ENCODE measurements at regions not wholly inside any gene's neighbourhood (a gene's known extent, or its start where the extent isn't known, plus 50 kb on each side); places are given as distances from the start of the nearest gene placed in this dataset.

GRCh38 chr9:121550041-121550440, 50.4 kb upstream of the GGTA1 start:
- Histone ChIP-seq H3K9ac (ENCODE audit: low read length in 5 of 5) (no peak overlapping the region), H3K36me3 (ENCODE audit: control insufficient read depth in 5 of 5, insufficient read depth in 5 of 5, low read length in 5 of 5) (no peaks in the 10 kb centered on the region), H3K27me3 (ENCODE audit: control insufficient read depth in 5 of 5, insufficient read depth in 4 of 5, low read length in 5 of 5) (peaks cover 0 to 3% (median 0%) of the 10 kb centered on the region in 5 donors), H3K4me1 (ENCODE audit: control insufficient read depth in 5 of 5, insufficient read depth in 5 of 5, low read length in 5 of 5) (peaks cover 4 to 40% (median 31%) of the 10 kb centered on the region in 5 donors), H3K9me3 (ENCODE audit: control insufficient read depth in 5 of 5, low read length in 5 of 5) (no peaks in the 10 kb centered on the region), H3K4me3 (ENCODE audit: low read depth in 1 of 5, low read length in 5 of 5) (no peak overlapping the region), H3K27ac (ENCODE audit: low read depth, low read length) (no peak overlapping the region)

- H3K27ac ChIP-seq (ENCODE audit: low read depth, low read length) = no peak overlapping the region
- H3K9ac ChIP-seq (ENCODE audit: low read length in 5 of 5) = peak overlapping the region in 3 of 5 donors; percentile 10 to 65 (median 57)
- H3K4me1 ChIP-seq (ENCODE audit: control insufficient read depth in 5 of 5, insufficient read depth in 5 of 5, low read length in 5 of 5) = peaks cover 4 to 37% (median 27%) of the 10 kb centered on the region in 5 donors
- H3K4me3 ChIP-seq (ENCODE audit: low read depth in 1 of 5, low read length in 5 of 5) = peak overlapping the region in 4 of 5 donors; percentile 27 to 64 (median 36)
- H3K27me3 ChIP-seq (ENCODE audit: control insufficient read depth in 5 of 5, insufficient read depth in 4 of 5, low read length in 5 of 5) = no peaks in the 10 kb centered on the region
- H3K9me3 ChIP-seq (ENCODE audit: control insufficient read depth in 5 of 5, low read length in 5 of 5) = no peaks in the 10 kb centered on the region
- no peaks in the 10 kb centered on the region for H3K36me3 ChIP-seq (ENCODE audit: control insufficient read depth in 5 of 5, insufficient read depth in 5 of 5, low read length in 5 of 5)
These were observed 51.2 kb upstream of the GGTA1 start for GRCh38 chr9:121550569-121551512.

DNA sequence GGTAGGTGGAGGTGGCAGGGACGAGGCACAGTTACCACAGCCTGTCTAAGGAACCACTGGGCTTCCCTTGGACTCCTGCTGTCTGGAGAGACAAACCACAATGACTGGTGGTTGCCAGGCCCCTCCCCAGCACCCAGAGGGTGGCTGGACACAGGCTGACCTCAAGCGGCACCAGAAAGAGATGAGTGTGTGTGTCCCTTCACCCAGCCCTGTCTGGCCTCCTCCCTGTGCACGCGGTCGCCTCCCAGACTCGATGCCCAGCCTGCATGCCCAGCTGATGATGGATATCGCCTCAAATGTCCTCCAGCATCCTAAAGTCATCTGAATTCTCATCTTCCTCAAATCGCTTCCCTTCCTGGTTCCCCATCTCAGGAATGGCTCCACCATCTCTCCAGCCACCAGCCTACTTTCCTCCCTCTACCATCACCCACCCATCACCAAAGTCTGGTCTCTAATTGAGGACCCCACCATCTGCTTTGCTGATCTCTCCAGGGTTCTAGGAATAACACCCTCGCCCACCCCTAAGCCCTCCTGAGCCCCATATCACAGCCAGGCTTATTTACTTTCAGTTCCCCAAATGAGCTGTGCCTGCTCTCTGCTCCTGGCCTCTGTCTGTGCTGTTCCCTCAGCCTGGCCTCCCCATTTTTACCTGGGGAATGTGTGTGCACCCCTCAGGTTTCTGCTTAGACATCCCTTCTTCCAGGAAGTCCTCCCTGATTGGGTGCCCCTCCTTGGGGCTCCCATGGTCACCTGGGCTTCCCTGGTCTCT, 52.5 kb upstream of the GGTA1 start:
- Histone ChIP-seq H3K4me3 (ENCODE audit: low read depth in 1 of 5, low read length in 5 of 5) (no peak overlapping the region), H3K4me1 (ENCODE audit: control insufficient read depth in 5 of 5, insufficient read depth in 5 of 5, low read length in 5 of 5) (peaks cover 12 to 45% (median 36%) of the 10 kb centered on the region in 5 donors), H3K27ac (ENCODE audit: low read depth, low read length) (no peak overlapping the region), H3K27me3 (ENCODE audit: control insufficient read depth in 5 of 5, insufficient read depth in 4 of 5, low read length in 5 of 5) (no peaks in the 10 kb centered on the region), H3K36me3 (ENCODE audit: control insufficient read depth in 5 of 5, insufficient read depth in 5 of 5, low read length in 5 of 5) (no peaks in the 10 kb centered on the region), H3K9ac (ENCODE audit: low read length in 5 of 5) (no peak overlapping the region), H3K9me3 (ENCODE audit: control insufficient read depth in 5 of 5, low read length in 5 of 5) (no peaks in the 10 kb centered on the region)

- Histone ChIP-seq H3K9me3 (ENCODE audit: control insufficient read depth in 5 of 5, low read length in 5 of 5) (no peaks in the 10 kb centered on the region), H3K36me3 (ENCODE audit: control insufficient read depth in 5 of 5, insufficient read depth in 5 of 5, low read length in 5 of 5) (no peaks in the 10 kb centered on the region), H3K9ac (ENCODE audit: low read length in 5 of 5) (peak overlapping the region in 2 of 5 donors; percentile 6 to 41), H3K27ac (ENCODE audit: low read depth, low read length) (peak overlapping the region; percentile 48), H3K4me1 (ENCODE audit: control insufficient read depth in 5 of 5, insufficient read depth in 5 of 5, low read length in 5 of 5) (peaks cover 24 to 55% (median 50%) of the 10 kb centered on the region in 5 donors), H3K4me3 (ENCODE audit: low read depth in 1 of 5, low read length in 5 of 5) (no peak overlapping the region), H3K27me3 (ENCODE audit: control insufficient read depth in 5 of 5, insufficient read depth in 4 of 5, low read length in 5 of 5) (peaks cover 0 to 3% (median 0%) of the 10 kb centered on the region in 5 donors)
These were observed 56.4 kb upstream of the GGTA1 start for GRCh38 chr9:121556082-121556481.

- Histone ChIP-seq H3K27ac (ENCODE audit: low read depth, low read length) (peak overlapping the region; percentile 94), H3K4me1 (ENCODE audit: control insufficient read depth in 5 of 5, insufficient read depth in 5 of 5, low read length in 5 of 5) (peaks cover 24 to 60% (median 54%) of the 10 kb centered on the region in 5 donors), H3K9me3 (ENCODE audit: control insufficient read depth in 5 of 5, low read length in 5 of 5) (no peaks in the 10 kb centered on the region), H3K4me3 (ENCODE audit: low read depth in 1 of 5, low read length in 5 of 5) (no peak overlapping the region), H3K9ac (ENCODE audit: low read length in 5 of 5) (peak overlapping the region in 2 of 5 donors; percentile 6 to 41), H3K27me3 (ENCODE audit: control insufficient read depth in 5 of 5, insufficient read depth in 4 of 5, low read length in 5 of 5) (peaks cover 0 to 3% (median 0%) of the 10 kb centered on the region in 5 donors), H3K36me3 (ENCODE audit: control insufficient read depth in 5 of 5, insufficient read depth in 5 of 5, low read length in 5 of 5) (no peaks in the 10 kb centered on the region)
These were observed 56.9 kb upstream of the GGTA1 start for GRCh38 chr9:121556580-121556979.

DNA sequence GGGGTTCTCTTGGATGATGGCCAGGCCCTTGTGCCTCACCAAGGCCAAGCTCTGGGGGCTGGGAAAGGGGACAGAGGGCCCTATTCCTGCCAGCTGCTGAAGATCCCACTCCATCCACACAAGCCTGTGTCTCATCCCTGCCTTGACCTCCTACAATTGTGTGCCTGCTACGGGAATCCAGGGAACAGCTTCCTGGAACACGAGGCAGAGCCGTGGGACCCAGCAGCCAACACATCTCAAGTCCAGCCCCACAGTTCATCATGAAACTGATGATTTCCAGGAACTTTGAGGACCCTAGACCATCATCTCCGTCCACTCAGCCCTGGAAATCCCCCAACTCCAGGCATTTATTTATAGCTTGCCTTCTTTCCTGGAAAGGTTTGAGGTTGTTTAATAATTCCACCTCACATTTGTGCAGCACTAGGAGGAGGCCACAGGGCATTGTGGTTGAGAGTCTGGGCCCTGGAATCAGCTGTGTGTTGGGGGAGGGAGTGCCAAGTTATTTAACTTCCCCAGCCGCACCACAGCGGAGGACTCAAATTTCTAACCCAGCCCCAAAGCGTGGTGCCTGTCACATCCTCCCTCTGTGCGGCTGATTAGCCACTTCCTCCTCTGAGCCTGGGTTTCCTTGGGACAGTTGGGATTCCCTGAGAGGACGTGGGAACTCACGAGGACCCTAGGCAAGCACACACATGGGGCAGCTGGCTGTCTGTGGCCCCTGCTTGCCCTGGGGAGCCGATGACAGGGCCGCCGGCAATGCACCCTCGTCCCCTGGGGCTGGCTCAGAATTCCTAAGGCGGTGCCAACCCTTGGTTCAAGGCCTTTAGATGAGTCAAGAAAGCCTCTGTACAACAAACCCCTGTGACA, 58.2 kb upstream of the GGTA1 start:
- peak overlapping the region in 4 of 5 donors; percentile 29 to 71 (median 51) for H3K9ac ChIP-seq (ENCODE audit: low read length in 5 of 5)

GRCh38 chr9:121558473-121558872, 58.8 kb upstream of the GGTA1 start:
- Histone ChIP-seq H3K4me3 (ENCODE audit: low read depth in 1 of 5, low read length in 5 of 5) (peak overlapping the region in 1 of 5 donors; percentile 11), H3K27me3 (ENCODE audit: control insufficient read depth in 5 of 5, insufficient read depth in 4 of 5, low read length in 5 of 5) (peaks cover 0 to 3% (median 0%) of the 10 kb centered on the region in 5 donors), H3K4me1 (ENCODE audit: control insufficient read depth in 5 of 5, insufficient read depth in 5 of 5, low read length in 5 of 5) (peaks cover 24 to 57% (median 46%) of the 10 kb centered on the region in 5 donors), H3K27ac (ENCODE audit: low read depth, low read length) (peak overlapping the region; percentile 94), H3K9me3 (ENCODE audit: control insufficient read depth in 5 of 5, low read length in 5 of 5) (no peaks in the 10 kb centered on the region), H3K9ac (ENCODE audit: low read length in 5 of 5) (peak overlapping the region in 4 of 5 donors; percentile 39 to 71 (median 57)), H3K36me3 (ENCODE audit: control insufficient read depth in 5 of 5, insufficient read depth in 5 of 5, low read length in 5 of 5) (no peaks in the 10 kb centered on the region)

More for the DNA sequence above, 58.2 kb upstream of the GGTA1 start:
- H3K27ac ChIP-seq (ENCODE audit: low read depth, low read length) = peak overlapping the region; percentile 94
- no peaks in the 10 kb centered on the region for H3K9me3 ChIP-seq (ENCODE audit: control insufficient read depth in 5 of 5, low read length in 5 of 5)
- H3K36me3 ChIP-seq (ENCODE audit: control insufficient read depth in 5 of 5, insufficient read depth in 5 of 5, low read length in 5 of 5) = no peaks in the 10 kb centered on the region
- H3K4me1 ChIP-seq (ENCODE audit: control insufficient read depth in 5 of 5, insufficient read depth in 5 of 5, low read length in 5 of 5) = peaks cover 24 to 57% (median 46%) of the 10 kb centered on the region in 5 donors
- H3K4me3 ChIP-seq (ENCODE audit: low read depth in 1 of 5, low read length in 5 of 5) = peak overlapping the region in 1 of 5 donors; percentile 11
- H3K27me3 ChIP-seq (ENCODE audit: control insufficient read depth in 5 of 5, insufficient read depth in 4 of 5, low read length in 5 of 5) = peaks cover 0 to 3% (median 0%) of the 10 kb centered on the region in 5 donors

GRCh38 chr9:121559183-121559582, 59.5 kb upstream of the GGTA1 start:
- Histone ChIP-seq H3K27ac (ENCODE audit: low read depth, low read length) (no peak overlapping the region), H3K4me1 (ENCODE audit: control insufficient read depth in 5 of 5, insufficient read depth in 5 of 5, low read length in 5 of 5) (peaks cover 23 to 53% (median 44%) of the 10 kb centered on the region in 5 donors)

GRCh38 chr9:121560921-121561320, 61.3 kb upstream of the GGTA1 start:
- Histone ChIP-seq H3K9ac (ENCODE audit: low read length in 5 of 5) (no peak overlapping the region), H3K9me3 (ENCODE audit: control insufficient read depth in 5 of 5, low read length in 5 of 5) (no peaks in the 10 kb centered on the region), H3K4me3 (ENCODE audit: low read depth in 1 of 5, low read length in 5 of 5) (no peak overlapping the region), H3K27me3 (ENCODE audit: control insufficient read depth in 5 of 5, insufficient read depth in 4 of 5, low read length in 5 of 5) (peaks cover 0 to 3% (median 0%) of the 10 kb centered on the region in 5 donors), H3K36me3 (ENCODE audit: control insufficient read depth in 5 of 5, insufficient read depth in 5 of 5, low read length in 5 of 5) (no peaks in the 10 kb centered on the region), H3K27ac (ENCODE audit: low read depth, low read length) (no peak overlapping the region), H3K4me1 (ENCODE audit: control insufficient read depth in 5 of 5, insufficient read depth in 5 of 5, low read length in 5 of 5) (peaks cover 20 to 45% (median 39%) of the 10 kb centered on the region in 5 donors)

More at GRCh38 chr9:121559183-121559582, 59.5 kb upstream of the GGTA1 start:
- H3K27me3 ChIP-seq (ENCODE audit: control insufficient read depth in 5 of 5, insufficient read depth in 4 of 5, low read length in 5 of 5) = peaks cover 0 to 3% (median 0%) of the 10 kb centered on the region in 5 donors
- no peak overlapping the region for H3K9ac ChIP-seq (ENCODE audit: low read length in 5 of 5)
- no peak overlapping the region for H3K4me3 ChIP-seq (ENCODE audit: low read depth in 1 of 5, low read length in 5 of 5)
- H3K36me3 ChIP-seq (ENCODE audit: control insufficient read depth in 5 of 5, insufficient read depth in 5 of 5, low read length in 5 of 5) = no peaks in the 10 kb centered on the region
- H3K9me3 ChIP-seq (ENCODE audit: control insufficient read depth in 5 of 5, low read length in 5 of 5) = no peaks in the 10 kb centered on the region

All from subcutaneous abdominal adipose tissue (tissue), 5 donors.